NCI-H524 (cell line): ENCODE measurements at regions not wholly inside any gene's neighbourhood (a gene's known extent, or its start where the extent isn't known, plus 50 kb on each side); places are given as distances from the start of the nearest gene placed in this dataset.
"Not testable (repeated sequence)": the region's sequence is repeated elsewhere in the genome, so short reads cannot be mapped to it uniquely, and the experiment has no call there.

Source experiments
- DNase-seq, 2 experiments: peaks; one replicate each; lab custom pipeline; 2025; lab: John Stamatoyannopoulos, UW

DNA sequence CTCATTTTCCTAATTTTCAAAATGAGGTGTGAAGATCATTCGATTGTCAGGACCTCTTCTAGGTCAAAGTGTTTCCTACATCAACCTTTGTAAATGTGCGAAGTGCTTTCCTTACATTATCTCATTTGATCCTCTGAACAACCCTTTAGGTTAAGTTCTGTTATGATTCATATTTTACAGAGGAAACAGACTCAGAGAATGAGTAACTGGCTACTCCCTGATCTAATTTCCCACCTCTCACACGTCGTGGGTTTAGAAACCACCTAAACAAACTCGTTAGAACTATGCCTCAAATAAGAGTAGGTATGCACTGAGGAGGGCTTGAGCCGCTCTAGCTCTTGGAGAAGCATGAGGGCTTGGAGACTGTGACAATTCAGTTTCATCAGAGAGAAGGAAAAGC, 148.6 kb downstream of the CD47 start:
- no peak for DNase-seq

DNA sequence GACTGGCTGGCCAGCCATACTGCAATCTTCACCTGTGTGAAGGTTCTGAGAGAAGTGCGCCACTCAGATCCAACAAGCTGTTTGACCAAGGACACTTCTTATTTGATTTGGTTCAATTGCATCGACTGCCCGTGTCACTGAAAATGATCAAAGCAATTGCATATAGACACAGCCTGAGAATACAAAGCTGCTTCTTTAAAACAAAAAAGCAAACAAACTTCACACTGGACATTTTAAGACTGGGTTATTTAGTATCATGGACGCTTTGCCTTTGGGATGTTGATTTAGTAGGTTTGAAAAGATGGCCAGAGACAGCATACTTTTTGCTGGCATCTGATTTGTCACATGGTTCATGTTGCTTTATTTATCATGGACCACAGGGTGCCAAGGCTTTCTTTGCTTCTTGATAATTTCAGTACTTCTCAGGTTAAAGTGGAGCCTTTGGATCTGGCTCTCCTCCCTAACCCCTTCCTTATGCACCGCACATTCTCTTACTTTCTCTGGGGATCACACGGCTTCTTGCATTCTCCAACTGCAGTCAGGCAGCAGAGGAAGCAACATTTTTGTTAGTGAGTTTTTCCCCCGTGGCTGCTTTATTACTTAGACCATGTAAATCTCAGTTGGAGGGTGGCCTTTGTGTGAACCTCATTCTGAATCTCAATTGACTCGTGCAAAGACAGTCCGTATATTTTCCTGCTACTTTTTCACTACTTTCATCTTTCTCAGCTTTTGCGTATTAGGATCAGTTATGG, 151.0 kb downstream of the CD47 start:
- DNase-seq: no peak

DNA sequence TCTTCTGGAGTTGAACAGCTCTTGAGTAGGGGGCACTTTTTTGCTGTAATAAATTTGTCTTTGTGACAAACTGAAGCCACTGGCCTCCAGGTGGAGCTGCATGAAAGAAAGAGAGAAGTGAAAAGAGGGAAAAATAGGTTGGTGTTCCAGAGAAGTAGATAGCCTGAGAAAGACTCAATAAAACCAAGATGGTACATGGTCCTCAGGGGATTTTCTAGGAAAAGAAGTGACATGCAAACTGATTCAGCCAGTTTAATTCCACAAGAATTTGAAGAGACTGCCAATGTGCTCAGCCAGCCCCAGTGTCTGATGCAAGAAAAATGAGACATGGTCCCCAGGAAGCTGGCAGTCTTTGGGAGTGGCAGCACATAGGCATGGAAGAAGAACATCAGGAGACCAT, 152.7 kb downstream of the CD47 start:
- DNase-seq: peak; percentile 12 to 70

DNA sequence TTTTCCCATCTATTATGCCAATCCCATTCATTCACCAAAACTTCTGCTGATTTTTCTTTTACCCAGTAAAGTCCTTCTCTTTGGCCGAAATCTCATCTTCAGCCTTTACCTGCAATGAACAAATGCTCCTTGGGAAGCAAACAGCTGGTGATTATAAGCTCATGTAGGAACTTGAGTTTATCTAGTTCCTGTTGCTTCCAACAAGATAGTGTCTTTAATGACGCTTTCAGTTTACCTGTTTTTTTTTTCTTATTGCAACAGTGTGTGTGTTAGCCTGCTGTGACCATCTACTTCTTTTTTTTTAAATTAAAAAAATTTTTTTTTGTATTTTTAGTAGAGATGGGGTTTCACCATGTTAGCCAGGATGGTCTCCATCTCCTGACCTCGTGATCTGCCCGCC, 156.0 kb downstream of the CD47 start:
- DNase-seq: no peak

DNA sequence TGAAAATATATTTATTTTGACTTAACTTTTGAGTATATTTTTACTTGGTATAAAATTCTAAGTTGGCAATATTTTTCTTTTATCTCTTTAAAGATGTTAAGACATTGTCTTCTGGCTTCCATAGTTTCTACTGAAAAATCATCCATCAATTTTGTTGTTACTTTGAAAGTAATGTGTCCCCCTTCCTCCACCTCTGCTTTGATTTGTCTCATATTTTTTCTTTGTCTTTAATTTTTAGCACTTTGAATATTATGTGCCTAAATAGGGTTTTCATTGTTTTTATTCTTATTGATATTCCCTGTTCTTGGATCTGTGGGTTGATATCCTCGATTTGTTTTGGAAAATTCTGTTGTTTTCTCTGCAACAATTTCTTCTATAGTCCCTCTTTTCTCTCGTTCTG, 157.4 kb downstream of the CD47 start:
- DNase-seq: no peak

DNA sequence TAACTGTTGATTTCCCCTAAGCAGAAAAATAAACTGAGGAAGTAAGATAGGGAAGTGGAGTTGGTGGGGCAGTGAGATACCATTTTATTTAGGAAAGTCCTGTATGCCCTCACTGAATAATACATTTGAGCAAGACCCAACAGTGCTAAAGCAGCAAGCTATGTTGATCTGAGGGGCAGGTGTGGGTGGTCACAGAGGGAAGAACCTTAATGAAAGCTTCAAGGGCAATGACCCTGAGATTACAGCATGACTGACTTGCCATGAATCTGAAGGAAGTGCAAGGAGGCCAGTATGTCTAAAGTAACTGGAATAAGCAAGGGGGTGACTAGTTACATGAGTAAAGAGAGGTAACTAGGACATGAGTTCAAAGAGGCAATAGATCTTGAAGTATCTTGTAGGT, 159.5 kb downstream of the CD47 start:
- no peak for DNase-seq

DNA sequence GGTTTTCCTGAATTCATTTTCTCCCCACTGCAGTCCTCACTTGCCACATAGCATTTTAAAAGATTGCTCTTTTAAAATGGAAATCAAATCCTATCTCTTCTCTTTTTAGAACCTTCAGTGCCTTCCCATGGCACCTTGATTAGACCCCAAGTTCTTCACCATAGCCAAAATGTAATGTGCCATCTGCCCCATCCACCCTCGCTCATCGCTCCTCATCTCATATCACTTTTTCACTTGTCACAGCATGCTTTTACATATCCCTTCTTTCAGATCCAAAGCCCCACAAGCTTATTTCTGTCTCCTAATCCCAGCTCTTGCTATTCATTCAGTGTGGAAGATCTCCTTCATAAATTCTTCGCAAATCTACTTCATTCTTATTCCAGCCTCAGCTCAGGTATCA, 161.7 kb downstream of the CD47 start:
- DNase-seq: no peak

DNA sequence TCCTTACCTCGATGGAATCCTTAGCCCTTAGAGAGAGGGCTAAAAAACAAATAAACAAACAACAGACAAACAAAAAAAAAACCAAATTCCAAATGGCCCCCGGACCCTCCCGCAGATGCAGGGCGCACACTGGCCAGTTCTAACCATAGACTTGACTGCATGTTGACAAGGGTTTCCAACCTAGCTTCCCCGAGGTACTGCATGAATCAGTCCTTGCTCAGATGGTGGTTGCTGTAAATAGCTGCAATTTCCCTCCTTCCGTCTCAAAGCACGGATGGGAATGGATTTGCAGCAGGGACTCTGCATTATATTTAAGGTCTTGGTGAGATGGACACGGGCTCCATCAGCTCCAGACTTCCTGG, 162.8 kb downstream of the CD47 start:
- DNase-seq: peak; percentile 33 to 45

DNA sequence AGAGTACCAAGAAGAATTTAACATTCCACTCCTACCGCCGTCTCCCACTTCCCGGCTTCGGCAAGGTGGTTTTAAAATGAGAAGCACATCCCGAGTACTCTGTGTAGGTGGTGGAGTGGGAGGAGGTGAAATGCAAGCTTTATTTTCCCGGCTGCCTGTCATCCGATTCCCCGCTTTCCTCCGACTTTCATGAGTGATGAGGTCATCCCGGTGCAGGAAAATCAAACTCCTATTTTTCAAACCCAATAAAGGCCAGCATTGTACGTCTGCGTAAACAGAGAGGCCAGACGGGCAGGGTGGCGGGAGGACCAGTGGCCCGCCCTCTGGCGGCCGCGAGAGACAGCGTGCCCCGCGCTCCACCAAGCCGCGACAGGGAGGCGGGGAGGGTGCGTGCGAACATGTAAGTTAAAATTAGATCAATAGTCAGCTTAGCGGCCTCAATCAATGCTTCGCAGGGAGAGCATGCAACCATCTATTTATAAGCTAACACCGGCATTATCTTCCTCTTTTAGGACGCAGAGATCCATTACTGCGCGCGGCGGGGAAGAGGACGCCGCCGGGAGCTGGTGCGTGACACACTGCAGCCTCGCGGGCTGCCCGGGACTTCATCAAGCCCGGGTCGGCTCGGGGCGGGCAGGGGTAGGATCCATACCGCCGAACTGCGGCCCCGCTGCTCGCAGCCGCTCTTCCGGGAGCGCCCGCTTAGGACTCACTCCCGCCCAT, 163.3 kb downstream of the CD47 start:
- DNase-seq: peak; percentile 78 to 80

DNA sequence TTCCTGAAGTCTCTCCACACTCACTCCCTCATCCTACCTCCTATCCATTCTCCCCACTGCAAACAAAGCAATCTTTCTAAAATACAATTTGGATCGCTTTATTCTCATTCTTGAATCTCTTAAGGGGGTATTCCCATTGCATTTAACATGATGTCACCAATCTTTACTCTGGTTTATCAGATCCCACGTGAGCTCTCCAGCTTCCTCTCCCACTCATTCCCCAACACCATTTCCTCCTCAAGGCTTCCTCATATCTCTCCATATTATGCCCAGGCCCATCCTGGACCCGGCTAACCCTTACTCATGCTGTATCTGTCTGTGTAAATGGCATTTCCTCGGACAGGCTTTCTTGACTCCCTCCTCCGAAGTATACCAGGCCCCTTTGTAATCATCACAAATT, 165.0 kb downstream of the CD47 start:
- no peak for DNase-seq

DNA sequence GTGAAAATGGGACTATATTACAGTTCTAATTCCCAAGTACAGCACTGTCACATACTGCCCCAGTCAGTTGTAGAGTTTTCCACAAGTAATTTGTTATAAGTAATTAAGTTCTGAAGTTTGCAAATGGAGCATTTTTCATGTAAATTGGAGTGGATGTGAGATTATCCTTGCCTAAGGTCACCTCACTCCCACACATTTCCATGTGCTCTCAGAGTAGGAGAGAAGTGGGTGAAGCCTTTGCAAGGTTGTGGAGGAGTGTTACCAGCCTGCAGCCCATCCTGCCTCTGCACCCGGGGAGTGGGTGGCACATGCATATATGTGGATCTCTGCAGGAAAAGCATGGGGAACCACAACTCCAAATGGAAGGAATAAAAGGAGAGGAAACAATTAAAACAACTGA, 169.8 kb downstream of the CD47 start:
- DNase-seq: no peak

DNA sequence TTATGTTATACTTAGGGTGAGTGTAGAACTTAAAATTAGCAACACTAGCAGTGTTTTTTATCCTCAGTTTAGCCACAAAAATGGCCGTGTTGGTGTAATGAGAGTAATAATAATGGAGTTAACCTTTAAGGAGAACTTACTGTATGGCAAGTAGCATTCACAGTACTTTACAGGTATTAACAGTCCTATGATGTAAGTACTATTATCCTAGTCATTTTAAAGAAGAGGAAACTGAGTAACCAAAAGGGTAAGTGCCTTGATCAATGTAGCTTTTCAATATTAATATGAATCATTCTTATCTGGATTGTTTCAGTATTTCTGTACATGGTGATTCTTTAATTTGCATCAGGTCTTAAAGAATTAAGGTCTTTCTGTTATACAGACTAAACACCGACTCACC, 170.3 kb downstream of the CD47 start:
- no peak for DNase-seq

DNA sequence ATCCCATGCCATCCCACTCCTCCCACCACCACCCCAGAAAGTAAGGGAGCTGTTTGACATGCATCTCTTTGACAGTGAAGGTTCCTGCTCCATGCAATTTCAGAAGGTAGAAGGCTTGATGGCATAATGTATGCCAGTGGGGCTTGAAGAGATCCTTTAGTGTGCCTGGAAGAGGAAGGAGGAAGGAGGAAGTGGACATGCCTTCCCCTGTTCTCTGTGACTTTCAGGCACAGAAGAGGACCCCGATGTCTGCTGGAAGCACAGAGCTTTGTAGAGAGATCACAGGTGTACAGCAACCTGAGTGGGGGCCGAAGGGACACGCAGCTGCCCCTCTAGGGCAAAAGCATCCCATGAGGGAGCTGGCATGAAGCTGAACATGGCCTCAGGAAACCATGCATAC, 171.6 kb downstream of the CD47 start:
- no peak for DNase-seq

DNA sequence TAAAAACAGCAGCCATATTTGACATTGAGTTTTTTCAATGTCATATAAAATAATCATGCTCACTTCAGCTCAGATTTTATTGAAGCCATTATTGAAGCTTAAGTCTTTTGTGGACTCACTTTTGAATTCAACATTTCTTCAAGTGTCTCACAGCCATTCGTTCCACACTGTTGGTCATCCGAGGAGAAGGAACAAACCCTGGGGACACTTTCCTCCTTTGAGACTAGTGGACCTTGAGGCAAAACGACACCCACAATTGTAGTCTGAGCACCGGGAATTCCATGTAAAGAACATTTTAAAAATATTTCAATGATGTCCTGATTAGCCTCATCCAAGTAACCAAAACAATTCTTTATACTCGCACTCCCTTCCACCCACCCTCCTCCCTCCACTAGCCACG, 174.7 kb downstream of the CD47 start:
- no peak for DNase-seq

DNA sequence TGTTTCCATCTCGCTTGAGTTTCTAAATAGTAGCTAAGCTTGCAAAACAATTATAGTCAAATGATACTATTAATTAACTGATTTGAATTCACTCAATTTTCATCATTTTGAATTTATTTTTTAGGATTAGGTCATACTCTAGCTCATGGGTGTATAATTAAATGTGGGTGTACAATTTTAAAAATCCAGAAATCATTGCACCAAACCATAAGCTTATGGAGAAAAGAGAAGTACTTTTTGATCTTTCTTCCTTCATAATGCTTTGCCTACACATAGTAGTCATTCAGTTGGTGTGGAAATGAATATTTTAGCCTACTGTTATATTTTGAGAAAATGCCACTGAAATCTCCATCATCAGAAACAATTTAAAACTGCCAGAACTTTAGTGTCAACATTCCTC, 175.1 kb downstream of the CD47 start:
- DNase-seq: no peak

DNA sequence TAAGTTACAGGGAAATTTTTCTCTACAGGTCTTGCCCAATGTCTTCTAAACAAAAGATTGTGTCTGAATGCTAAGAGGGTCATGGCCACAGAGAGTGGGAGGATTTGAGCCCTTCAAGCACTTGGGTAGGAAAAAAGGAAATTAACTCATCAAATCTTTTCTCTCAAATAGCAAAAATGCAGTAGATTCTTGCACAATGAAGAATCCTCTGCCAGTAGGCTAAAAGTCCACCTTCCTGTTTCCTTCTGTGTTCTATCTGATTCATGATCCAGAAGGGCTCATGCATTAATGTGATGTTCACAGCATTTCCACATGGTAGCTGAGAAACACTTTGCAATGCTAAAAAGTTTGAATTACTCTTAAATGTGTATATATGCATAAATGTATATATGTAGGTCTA, 177.1 kb downstream of the CD47 start:
- DNase-seq: no peak

DNA sequence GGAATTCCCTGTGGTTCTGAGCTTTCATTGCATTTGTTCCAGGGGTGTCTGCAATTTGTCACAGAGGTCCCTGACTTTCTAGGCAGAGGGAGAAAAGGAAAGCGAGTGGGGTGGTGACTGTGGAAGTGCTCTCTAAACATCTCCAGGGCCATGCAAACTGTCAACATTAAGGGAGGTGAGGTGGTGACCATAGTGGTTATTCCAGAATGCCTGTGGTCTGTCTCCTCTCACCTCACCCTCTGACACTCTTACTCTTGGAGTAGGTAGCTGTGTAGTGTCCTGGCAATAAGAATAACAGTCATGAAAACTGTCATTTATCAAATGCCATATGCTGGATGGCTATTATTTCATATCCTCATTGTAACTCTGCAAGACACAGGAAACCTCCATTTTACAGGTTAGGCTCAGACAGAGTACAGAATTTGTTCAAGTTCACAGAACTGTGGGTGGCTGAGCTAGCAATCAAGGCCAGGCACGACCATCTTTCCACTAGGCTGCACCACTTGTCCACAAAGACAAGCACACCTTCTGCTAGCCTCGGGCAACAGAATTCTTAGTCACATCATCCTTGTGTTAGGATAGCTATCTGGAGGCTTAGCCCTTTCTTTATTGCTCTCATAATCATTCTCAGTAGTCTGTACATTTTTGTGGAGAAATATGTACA, 179.4 kb downstream of the CD47 start:
- no peak for DNase-seq

DNA sequence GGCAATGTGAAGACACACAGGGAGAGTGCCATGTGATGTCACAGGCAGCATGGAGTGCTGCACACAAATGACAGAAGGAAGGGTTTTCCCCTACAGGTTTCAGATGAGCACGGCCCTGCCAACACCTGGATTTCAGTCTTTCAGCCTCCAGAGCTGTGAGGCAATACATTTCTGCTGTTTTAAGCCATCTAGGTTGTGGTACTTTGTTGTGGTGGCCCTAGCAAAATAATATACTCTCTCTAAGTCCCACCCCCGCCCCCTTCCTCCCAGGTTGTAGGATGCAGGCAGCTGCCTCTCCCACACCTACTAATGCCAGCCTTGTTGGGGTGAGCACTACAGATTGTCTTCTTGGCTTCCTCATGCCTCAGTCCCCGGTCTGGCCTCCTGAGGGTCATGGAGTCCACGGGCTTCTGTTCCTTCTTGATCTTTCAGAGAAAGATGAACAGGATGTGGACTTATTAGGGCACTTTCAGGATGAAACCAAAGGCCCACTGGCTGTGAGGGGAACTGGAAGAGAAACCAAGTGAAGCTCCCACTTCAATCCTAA, 180.0 kb downstream of the CD47 start:
- DNase-seq: no peak

DNA sequence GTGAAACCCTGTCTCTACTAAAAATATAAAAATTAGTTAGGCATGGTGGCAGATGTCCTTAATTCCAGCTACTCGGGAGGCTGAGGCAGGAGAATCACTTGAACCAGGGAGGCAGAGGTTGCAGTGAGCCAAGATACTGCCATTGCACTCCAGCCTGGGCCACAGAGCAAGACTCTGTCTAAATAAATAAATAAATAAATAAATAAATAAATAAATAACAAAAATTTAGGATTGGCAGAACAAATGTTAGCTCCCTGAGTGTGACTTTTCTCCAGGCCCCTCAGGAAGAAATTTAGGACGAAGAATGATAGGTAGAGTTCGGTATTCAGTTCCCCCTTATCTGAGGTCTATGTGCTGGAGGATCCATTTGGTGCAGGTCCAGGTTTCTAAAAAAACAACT, 181.2 kb downstream of the CD47 start:
- not testable (repeated sequence) for DNase-seq

DNA sequence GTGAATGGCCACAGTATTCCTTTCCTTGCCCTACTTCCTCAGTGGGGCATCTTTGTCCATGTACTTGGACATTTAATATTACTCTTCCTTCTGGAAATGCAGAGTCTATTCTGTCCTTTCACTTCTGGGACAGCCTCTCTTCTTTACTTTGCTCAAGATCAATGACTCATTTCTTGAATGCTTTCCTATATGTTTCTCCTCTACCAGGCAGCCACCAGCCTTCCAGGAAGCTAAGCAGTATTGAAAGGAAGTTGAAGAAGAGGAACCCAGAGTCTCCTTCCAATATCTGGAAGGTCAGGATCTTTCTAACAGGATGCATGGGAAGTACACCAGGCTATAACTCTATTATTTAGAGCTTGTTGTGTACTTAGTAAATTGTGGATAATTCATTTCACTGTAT, 182.8 kb downstream of the CD47 start:
- no peak for DNase-seq

DNA sequence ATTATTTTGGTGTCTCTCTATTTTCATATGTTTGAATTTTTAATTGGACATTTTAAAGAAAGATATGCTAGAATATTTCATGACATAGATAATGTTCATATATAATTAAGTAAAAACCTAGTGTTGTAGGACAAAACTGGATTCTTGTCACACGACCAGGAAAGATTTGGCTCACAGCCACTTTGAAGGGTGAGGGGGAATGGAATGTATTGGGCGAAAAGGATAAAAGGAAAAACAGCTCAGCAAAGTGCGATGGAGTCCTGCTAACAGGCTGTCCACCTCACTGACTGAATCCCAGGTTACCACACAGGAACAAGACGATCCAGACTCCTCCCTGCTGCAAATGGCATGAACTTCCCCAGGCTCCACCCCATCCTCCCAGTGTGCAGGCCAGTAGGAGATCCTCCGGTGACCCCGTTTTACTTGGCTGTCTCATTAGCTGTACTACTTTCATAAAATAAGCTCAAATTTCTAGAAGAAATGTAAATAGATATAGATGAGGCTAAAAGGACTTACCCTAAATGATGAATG, 186.2 kb downstream of the CD47 start:
- no peak for DNase-seq

DNA sequence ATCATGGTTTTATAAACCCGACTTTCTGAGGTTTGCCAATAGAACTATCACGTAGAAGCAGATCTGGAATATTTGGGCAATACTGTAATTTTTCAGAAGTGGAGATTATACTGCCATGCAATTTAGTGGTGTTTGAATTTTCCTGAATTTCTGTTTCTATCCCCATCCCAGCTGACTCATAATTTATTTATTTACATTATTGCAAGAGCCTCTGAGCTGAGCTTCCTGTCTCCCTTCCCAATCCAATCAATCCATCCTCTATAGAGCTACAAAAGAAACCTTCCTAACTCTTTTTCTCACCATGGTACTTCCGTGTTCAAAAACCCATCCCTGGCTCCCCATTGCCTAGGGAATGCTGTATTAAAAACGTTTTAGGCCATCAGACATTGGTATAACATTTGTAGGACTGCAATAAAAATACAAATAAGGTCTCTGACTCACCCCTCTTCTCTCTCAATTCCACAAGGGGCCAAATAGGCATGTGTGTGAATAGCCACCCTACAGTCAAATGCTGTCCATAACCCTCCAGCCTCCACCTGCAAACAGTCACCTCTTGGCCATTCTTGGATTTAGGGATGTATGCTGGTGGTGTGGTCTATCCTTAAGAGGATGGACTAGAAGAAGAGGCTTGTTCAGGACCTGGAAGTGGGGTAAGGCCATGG, 190.7 kb downstream of the CD47 start:
- no peak for DNase-seq
